Uterus (tissue), 2 donors: ENCODE measurements at regions not wholly inside any gene's neighbourhood (a gene's known extent, or its start where the extent isn't known, plus 50 kb on each side); places are given as distances from the start of the nearest gene placed in this dataset.

Source experiments
- POLR2A ChIP-seq, 2 donors: fragments of 450-650 bp; IDR thresholded peaks; one replicate each; pipeline ENCODE4 v1.6.1; 2016; ENCODE audit warnings: antibody characterized with exemption in 2 of 2, mild to moderate bottlenecking in 1 of 2, moderate library complexity in 1 of 2
- TF ChIP-seq, protein P1 (sequence below), 4 experiments: fragments of 200-600 bp in 2 of 4; fragments of 450-650 bp in 2 of 4; sonication (generic) in 2 of 4; IDR thresholded peaks; one replicate each; pipeline ENCODE4 v1.5.1; 2016 to 2019; ENCODE audit warnings: antibody characterized with exemption in 4 of 4, mild to moderate bottlenecking in 2 of 4, moderate library complexity in 1 of 4

DNA sequence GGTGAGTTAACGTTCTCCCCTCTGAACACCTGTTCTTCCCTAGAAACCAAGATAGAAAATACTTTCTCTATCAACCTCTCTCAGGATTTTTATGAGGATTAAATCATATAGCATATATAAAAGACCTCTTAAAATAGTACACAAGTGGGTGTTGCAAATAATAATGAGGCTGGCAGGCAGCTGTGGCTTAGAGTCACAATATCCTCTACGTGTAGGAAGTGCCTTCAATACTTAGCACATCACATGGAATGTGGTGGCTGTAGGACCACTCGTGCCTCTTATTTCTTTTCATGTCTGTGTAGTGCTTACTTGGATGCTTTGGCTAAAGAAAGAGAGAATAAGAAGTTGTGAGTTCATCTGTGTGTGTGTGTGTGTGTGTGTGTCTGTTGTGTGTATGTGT is 96.3 kb downstream of the PRLHR start:
- TF ChIP-seq POLR2A (IDR thresholded peaks at IDR 0.05): no peak
- TF ChIP-seq, protein P1, sequence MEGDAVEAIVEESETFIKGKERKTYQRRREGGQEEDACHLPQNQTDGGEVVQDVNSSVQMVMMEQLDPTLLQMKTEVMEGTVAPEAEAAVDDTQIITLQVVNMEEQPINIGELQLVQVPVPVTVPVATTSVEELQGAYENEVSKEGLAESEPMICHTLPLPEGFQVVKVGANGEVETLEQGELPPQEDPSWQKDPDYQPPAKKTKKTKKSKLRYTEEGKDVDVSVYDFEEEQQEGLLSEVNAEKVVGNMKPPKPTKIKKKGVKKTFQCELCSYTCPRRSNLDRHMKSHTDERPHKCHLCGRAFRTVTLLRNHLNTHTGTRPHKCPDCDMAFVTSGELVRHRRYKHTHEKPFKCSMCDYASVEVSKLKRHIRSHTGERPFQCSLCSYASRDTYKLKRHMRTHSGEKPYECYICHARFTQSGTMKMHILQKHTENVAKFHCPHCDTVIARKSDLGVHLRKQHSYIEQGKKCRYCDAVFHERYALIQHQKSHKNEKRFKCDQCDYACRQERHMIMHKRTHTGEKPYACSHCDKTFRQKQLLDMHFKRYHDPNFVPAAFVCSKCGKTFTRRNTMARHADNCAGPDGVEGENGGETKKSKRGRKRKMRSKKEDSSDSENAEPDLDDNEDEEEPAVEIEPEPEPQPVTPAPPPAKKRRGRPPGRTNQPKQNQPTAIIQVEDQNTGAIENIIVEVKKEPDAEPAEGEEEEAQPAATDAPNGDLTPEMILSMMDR (IDR thresholded peaks at IDR 0.05): no peak
